AG04450 (cell line): ENCODE measurements at regions not wholly inside any gene's neighbourhood (a gene's known extent, or its start where the extent isn't known, plus 50 kb on each side); places are given as distances from the start of the nearest gene placed in this dataset.
"Not testable (repeated sequence)": the region's sequence is repeated elsewhere in the genome, so short reads cannot be mapped to it uniquely, and the experiment has no call there.

ENCODE experiments used
- CTCF ChIA-PET: fragments of 300-600, 350-600 bp; formaldehyde crosslinking; extraction: SDS; loops from one replicate; lab custom pipeline; 2022; ENCODE audit warnings: antibody characterized with exemption, inconsistent platforms; lab: Charles Lee
- POLR2A ChIA-PET: fragments of 350-600 bp; formaldehyde crosslinking; extraction: SDS; loops from one replicate; lab custom pipeline; 2021; ENCODE audit warnings: antibody characterized with exemption, inconsistent platforms; lab: Yijun Ruan, JAX
- DNase-seq: peaks from one replicate; pipeline ENCODE4 v3.0.0-alpha.2; 2011; ENCODE audit warnings: low read depth, low spot score
- H3K27ac ChIP-seq: one replicate; pipeline ENCODE4 v1.5.1; 2012; ENCODE audit warnings: low read depth, low read length, control low read depth
- H3K27me3 ChIP-seq: one replicate; pipeline ENCODE4 v1.6.0; 2012; ENCODE audit warnings: low read length; ENCODE audit not compliant: control insufficient read depth, insufficient read depth
- H3K4me3 ChIP-seq: 2 replicates; pipeline ENCODE4 v1.5.1; 2011; ENCODE audit warnings: mild to moderate bottlenecking, low read depth, low read length, control low read depth
- H3K9me3 ChIP-seq: 2 replicates; pipeline ENCODE4 v1.5.1; 2012; ENCODE audit warnings: low read length; ENCODE audit not compliant: control insufficient read depth, insufficient read depth
- CTCF ChIP-seq: IDR thresholded peaks from 2 replicates; pipeline ENCODE4 v1.5.1; 2011; ENCODE audit warnings: low read depth, low read length, control low read depth, inconsistent platforms

GRCh38 chr3:64440498-64440897, 215.2 kb upstream of the PRICKLE2 start:
- H3K4me3 ChIP-seq: no peak overlapping the region
- no peak for DNase-seq
- no peaks in the 10 kb centered on the region for H3K27me3 ChIP-seq
- TF ChIP-seq CTCF: no peak
- CTCF ChIA-PET: interaction anchor here (1.7 to 1.9 kb wide), 2 partner anchors 44 to 417 kb away, joined by 6 to 7 read pairs; partner anchors contain the start of gene PSMD6
- POLR2A ChIA-PET: no interaction called here
- H3K9me3 ChIP-seq: peaks cover under 1% of the 10 kb centered on the region; the same call in 1 of the 2 replicates
- H3K27ac ChIP-seq: no peak overlapping the region

- H3K4me3 ChIP-seq: no peak overlapping the region
- DNase-seq: no peak
- no peak overlapping the region for H3K27ac ChIP-seq
- TF ChIP-seq CTCF: no peak
- CTCF ChIA-PET: interaction anchor here (0.9 to 1.9 kb wide), 4 partner anchors 11 to 415 kb away, joined by 3 to 6 read pairs (median 3); partner anchors contain the start of gene PSMD6
- peaks cover 12% of the 10 kb centered on the region; the same call in 1 of the 2 replicates for H3K9me3 ChIP-seq
- POLR2A ChIA-PET: no interaction called here
- H3K27me3 ChIP-seq: no peaks in the 10 kb centered on the region
Measured at GRCh38 chr3:64438812-64439211, 213.5 kb upstream of the PRICKLE2 start.

- H3K4me3 ChIP-seq: no peak overlapping the region
- no peak overlapping the region for H3K27ac ChIP-seq
- ChIA-PET POLR2A (no interaction called here), CTCF (interaction anchor here (1.0 to 1.4 kb wide), 2 partner anchors 46 to 408 kb away, joined by 3 read pairs; no protein-coding TSS in a partner anchor)
- no peak for DNase-seq
- H3K27me3 ChIP-seq: no peaks in the 10 kb centered on the region
- no peak for TF ChIP-seq CTCF
- peaks cover 12% of the 10 kb centered on the region; the same call in 1 of the 2 replicates for H3K9me3 ChIP-seq
Measured at GRCh38 chr3:64438066-64438465, 212.8 kb upstream of the PRICKLE2 start.

GRCh38 chr3:64437131-64437530, 211.9 kb upstream of the PRICKLE2 start:
- no peak for TF ChIP-seq CTCF
- Histone ChIP-seq H3K9me3 (peaks cover 12% of the 10 kb centered on the region; the same call in 1 of the 2 replicates), H3K4me3 (no peak overlapping the region), H3K27me3 (no peaks in the 10 kb centered on the region), H3K27ac (no peak overlapping the region)
- DNase-seq: no peak
- ChIA-PET CTCF (no interaction called here), POLR2A (no interaction called here)

- DNase-seq, H3K27me3 ChIP-seq, POLR2A ChIA-PET, H3K4me3 ChIP-seq, H3K27ac ChIP-seq, CTCF ChIA-PET: not testable (repeated sequence)
- H3K9me3 ChIP-seq: peaks cover 14% of the 10 kb centered on the region; the same call in 1 of the 2 replicates
Measured at GRCh38 chr3:64435023-64435422, 209.8 kb upstream of the PRICKLE2 start.
